Subcutaneous abdominal adipose tissue (tissue), 5 donors: ENCODE measurements at regions not wholly inside any gene's neighbourhood (a gene's known extent, or its start where the extent isn't known, plus 50 kb on each side); places are given as distances from the start of the nearest gene placed in this dataset.

Experiments used
- H3K27ac ChIP-seq: one replicate; pipeline ENCODE4 v1.7.0; 2013; ENCODE audit warnings: low read depth, mild to moderate bottlenecking, inconsistent platforms, low read length, moderate library complexity
- H3K27me3 ChIP-seq, 5 donors: one replicate each; pipeline ENCODE4 v1.7.0; 2013; ENCODE audit warnings: low read length in 5 of 5, inconsistent platforms in 1 of 5; ENCODE audit not compliant: control insufficient read depth in 5 of 5, insufficient read depth in 4 of 5
- H3K36me3 ChIP-seq, 5 donors: one replicate each; pipeline ENCODE4 v1.7.0; 2013; ENCODE audit warnings: low read length in 5 of 5; ENCODE audit not compliant: control insufficient read depth in 5 of 5, insufficient read depth in 5 of 5
- H3K4me1 ChIP-seq, 5 donors: one replicate each; pipeline ENCODE4 v1.7.0; 2013; ENCODE audit warnings: low read length in 5 of 5, mild to moderate bottlenecking in 3 of 5, moderate library complexity in 1 of 5; ENCODE audit not compliant: control insufficient read depth in 5 of 5, insufficient read depth in 5 of 5
- H3K4me3 ChIP-seq, 5 donors: one replicate each; pipeline ENCODE4 v1.7.0; 2013; ENCODE audit warnings: low read length in 5 of 5, low read depth in 1 of 5
- H3K9ac ChIP-seq, 5 donors: one replicate each; pipeline ENCODE4 v1.7.0; 2013; ENCODE audit warnings: low read length in 5 of 5, mild to moderate bottlenecking in 4 of 5, moderate library complexity in 3 of 5
- H3K9me3 ChIP-seq, 5 donors: one replicate each; pipeline ENCODE4 v1.7.0; 2013; ENCODE audit warnings: low read length in 5 of 5; ENCODE audit not compliant: control insufficient read depth in 5 of 5
- donor health status: healthy.
- donor health status: healthy.
- donor health status: healthy.
- donor health status: healthy.
- donor health status: healthy.

DNA sequence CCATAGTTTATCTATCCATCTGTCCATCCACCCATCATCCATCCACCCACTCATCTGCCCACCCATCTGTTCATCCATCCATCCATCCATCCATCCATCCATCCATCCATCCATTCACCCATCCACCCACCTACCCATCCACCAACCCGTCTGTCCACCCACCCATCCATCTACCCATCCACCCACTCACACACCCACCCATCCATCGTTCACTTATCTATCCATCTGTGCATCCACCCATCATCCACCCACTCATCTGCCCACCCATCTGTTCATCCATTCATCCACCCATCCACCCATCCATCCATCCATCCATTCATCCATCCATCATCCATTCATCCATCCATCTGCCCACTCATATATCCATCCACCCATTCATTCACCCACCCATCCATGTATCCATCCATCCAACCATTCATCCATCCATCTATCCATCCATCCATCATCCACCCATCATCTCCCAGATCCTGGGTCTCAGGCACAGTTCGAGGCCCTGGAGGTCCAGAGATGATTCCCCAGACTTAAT, 88.2 kb upstream of the WNT4 start:
- Histone ChIP-seq H3K27me3 (peaks cover 21 to 41% (median 27%) of the 10 kb centered on the region in 5 donors), H3K36me3 (no peaks in the 10 kb centered on the region), H3K27ac (no peak overlapping the region), H3K4me1 (no peaks in the 10 kb centered on the region), H3K9ac (no peak overlapping the region), H3K4me3 (no peak overlapping the region), H3K9me3 (no peaks in the 10 kb centered on the region)

DNA sequence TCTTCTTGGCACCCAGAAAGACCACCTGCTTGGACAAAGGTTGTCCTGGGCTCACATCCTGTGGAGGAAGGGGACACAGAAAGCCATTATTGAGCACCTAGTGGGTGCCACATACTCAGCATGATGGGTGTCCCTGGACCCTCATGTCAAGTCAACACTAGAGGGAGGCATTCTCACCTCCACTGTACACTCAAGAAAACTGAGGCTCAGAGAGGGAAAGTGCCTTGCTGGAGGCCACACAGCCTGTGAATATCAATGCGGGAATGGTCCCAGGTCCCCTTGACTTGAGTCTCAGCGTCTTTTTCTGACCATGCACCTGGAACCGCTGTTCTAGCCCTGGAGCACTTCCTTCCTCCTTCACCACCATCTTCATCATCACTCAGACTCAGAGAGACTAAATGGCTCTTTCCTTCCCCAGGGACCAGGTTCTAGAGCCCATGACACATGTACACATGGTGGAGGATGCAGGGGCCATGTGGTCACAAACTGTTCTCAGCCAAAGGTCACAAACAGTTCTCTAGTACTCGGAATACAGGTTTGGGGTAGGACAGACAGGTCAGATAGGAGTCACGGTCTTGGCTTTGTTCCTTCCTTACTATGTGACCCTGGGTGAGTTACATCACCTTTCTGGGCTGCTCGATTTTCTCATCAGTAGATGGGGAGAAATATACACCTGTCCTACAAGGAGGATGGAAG, 89.2 kb upstream of the WNT4 start:
- Histone ChIP-seq H3K36me3 (no peaks in the 10 kb centered on the region), H3K4me1 (no peaks in the 10 kb centered on the region), H3K27me3 (peaks cover 24 to 44% (median 33%) of the 10 kb centered on the region in 5 donors), H3K27ac (no peak overlapping the region), H3K9ac (no peak overlapping the region), H3K9me3 (no peaks in the 10 kb centered on the region), H3K4me3 (no peak overlapping the region)

DNA sequence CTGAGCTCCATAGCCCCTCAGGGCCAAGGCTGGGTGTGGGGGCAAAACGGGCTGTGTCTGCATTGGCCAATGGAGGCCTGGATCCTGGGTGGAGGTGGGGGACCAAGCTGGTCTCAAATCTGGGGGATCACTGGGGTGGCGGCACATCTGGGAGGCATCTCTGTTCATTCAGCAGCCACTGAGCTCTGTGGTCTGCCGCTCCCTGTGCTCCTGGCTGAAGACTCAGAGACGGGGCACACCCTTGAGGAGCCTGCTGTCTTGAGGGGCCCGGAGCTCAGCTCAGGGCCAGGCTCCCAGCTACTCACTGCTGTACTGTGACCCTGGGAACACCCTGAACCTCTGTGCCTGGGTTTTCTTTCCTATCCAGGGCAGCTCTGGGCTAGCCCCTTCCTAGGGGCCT, 90.3 kb upstream of the WNT4 start:
- no peak overlapping the region for H3K27ac ChIP-seq
- no peaks in the 10 kb centered on the region for H3K9me3 ChIP-seq
- H3K36me3 ChIP-seq, result no peaks in the 10 kb centered on the region
- H3K4me1 ChIP-seq, result no peaks in the 10 kb centered on the region
- H3K9ac ChIP-seq, result no peak overlapping the region
- no peak overlapping the region for H3K4me3 ChIP-seq
- H3K27me3 ChIP-seq, result peaks cover 24 to 44% (median 33%) of the 10 kb centered on the region in 5 donors

DNA sequence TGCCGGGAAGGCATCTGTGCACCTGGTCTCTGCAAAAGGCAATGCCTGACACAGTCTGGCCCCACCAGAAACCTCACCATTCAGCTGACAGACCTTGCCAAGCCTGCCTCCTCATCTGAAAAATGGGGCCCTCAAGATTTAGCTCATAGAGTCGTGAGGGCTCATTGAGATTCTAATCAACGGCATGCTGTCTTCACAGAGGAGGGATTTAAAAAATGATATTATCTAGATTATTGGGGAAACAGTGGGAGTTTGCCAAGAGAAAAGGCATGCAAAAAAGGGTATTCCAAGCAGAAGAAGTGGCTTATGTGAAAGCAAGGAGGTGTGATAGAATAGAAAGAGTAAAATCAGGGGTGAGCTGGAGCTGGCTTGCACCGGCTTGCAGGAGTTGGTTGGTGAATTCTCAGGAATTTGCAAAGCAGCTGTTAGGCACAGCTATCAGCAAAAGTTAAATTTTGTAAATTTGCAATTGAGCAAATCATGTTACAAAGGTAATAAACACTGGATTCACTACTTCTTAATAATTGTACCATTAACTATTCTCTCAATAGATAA, 91.7 kb upstream of the WNT4 start:
- Histone ChIP-seq H3K9me3 (no peaks in the 10 kb centered on the region), H3K9ac (no peak overlapping the region), H3K27me3 (peaks cover 24 to 43% (median 33%) of the 10 kb centered on the region in 5 donors), H3K4me1 (no peaks in the 10 kb centered on the region), H3K4me3 (no peak overlapping the region), H3K27ac (no peak overlapping the region), H3K36me3 (no peaks in the 10 kb centered on the region)

DNA sequence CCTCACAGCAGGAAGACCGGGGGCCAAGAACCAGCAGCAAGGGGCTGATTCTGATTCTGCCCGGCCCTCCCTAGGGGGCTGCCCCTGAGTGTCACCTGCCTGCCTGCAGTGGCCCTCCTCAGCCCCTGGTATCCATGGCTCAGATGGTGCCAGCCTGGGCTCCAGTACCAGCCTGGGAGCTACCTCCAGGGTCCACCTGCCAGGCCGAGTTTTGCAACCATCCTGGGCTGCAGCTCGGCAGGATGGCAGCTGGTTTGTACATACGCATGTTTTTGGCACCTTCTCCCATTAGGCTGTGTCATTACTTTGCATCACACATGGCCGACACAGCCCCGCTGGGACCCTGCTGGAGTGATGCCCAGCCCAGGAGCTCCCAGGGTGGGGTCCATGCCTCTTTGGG, 93.3 kb upstream of the WNT4 start:
- no peak overlapping the region for H3K9ac ChIP-seq
- H3K36me3 ChIP-seq, result no peaks in the 10 kb centered on the region
- H3K27ac ChIP-seq, result no peak overlapping the region
- peaks cover 24 to 38% (median 29%) of the 10 kb centered on the region in 5 donors for H3K27me3 ChIP-seq
- no peaks in the 10 kb centered on the region for H3K4me1 ChIP-seq
- H3K9me3 ChIP-seq, result no peaks in the 10 kb centered on the region
- H3K4me3 ChIP-seq, result no peak overlapping the region

DNA sequence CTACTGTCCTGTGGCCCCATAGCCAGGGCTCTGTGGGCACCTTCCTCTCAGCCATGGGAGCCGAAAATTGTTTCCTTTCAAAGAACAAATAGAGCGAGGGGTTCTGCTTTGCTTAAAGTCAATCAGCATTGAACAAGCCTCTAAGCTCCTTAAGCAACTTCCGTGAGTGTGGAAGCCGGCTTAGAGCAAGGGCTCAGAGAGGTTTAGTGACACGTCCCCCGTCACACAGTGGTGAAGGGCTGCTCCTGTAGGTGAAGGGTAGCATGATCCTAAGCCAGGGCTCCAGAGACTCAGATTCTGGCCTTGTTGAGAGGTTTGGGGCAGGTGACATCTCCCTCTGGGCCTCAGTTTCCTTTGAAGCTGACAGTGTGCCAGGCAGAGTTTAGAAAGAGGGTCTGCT, 94.0 kb upstream of the WNT4 start:
- no peaks in the 10 kb centered on the region for H3K4me1 ChIP-seq
- H3K27me3 ChIP-seq, result peaks cover 20 to 34% (median 29%) of the 10 kb centered on the region in 5 donors
- H3K4me3 ChIP-seq, result no peak overlapping the region
- no peak overlapping the region for H3K9ac ChIP-seq
- no peak overlapping the region for H3K27ac ChIP-seq
- no peaks in the 10 kb centered on the region for H3K36me3 ChIP-seq
- no peaks in the 10 kb centered on the region for H3K9me3 ChIP-seq

DNA sequence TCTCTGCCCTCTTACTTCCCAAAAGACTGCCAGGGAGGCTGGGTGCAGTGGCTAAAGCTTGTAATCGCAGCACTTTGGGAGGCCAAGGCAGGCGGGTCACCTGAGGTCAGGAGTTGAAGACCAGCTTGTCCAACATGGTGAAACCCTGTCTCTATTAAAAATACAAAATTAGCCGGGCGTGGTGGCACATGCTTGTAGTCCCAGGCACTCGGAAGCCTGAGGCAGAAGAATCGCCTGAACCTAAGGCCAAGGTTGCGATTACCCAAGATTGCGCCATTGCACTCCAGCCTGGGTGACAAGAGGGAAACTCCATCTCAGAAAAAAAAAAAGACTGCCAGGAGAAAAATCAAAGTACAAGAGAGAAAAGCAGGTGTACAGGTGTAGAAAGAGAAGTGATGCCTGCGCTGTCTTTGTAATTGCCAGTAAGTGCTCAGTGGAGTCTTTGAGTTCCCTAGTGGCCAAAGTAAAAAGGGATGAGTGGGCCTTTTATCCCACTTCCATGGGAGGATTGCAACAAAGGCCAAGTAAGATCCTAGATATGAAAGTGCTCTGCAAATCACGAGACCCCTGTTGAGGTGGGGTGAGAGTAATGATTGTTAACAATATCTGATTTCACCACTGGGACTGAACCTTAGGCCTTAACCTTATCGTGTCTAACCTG, 94.7 kb upstream of the WNT4 start:
- no peaks in the 10 kb centered on the region for H3K4me1 ChIP-seq
- H3K4me3 ChIP-seq, result no peak overlapping the region
- H3K27ac ChIP-seq, result no peak overlapping the region
- peaks cover 19 to 33% (median 28%) of the 10 kb centered on the region in 5 donors for H3K27me3 ChIP-seq
- H3K9me3 ChIP-seq, result no peaks in the 10 kb centered on the region
- H3K36me3 ChIP-seq, result no peaks in the 10 kb centered on the region
- no peak overlapping the region for H3K9ac ChIP-seq

DNA sequence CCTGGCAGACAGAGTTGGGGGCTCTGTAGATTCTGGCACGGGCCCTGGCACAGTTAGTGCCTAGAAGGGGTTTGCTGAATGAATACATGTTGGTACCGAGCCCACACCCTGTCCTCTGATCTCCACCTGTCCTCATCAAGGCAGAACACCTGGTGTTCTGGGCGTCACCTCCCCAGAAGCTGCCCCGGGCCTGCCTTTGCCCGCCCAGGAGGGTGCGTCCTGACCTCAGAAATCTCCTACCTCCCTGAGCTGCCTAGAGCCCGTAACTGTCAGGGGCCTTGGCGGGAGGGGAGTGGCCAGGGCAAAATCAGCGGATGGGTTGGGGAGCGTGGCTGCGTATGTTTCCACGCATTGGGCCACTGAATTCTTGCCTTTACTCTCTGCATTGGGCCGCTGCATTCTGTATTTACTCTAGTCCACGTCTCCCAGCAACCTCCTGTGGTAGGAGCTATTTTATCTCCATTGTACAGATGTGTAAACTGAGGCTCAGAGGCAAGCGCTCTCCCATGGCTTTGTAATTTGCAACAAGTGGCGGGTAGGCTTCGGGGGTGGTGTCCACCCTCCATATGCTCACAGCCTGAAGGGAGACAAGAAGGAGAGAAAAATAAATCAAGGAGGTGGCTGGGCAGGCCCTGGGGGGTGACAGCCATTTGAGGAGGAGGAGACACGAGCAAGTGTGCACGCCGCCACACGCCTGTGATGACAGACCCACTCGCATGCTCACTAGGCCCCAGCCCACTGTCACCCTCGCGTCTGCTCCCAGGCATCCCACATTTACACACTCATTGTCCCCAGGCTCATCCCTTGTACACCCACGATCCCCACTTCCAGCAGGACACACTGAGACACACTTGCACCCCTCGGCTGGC, 95.7 kb upstream of the WNT4 start:
- H3K27ac ChIP-seq, result no peak overlapping the region
- H3K4me1 ChIP-seq, result no peaks in the 10 kb centered on the region
- H3K27me3 ChIP-seq, result peaks cover 14 to 28% (median 19%) of the 10 kb centered on the region in 5 donors
- no peaks in the 10 kb centered on the region for H3K36me3 ChIP-seq
- H3K9me3 ChIP-seq, result no peaks in the 10 kb centered on the region
- no peak overlapping the region for H3K4me3 ChIP-seq
- H3K9ac ChIP-seq, result no peak overlapping the region

DNA sequence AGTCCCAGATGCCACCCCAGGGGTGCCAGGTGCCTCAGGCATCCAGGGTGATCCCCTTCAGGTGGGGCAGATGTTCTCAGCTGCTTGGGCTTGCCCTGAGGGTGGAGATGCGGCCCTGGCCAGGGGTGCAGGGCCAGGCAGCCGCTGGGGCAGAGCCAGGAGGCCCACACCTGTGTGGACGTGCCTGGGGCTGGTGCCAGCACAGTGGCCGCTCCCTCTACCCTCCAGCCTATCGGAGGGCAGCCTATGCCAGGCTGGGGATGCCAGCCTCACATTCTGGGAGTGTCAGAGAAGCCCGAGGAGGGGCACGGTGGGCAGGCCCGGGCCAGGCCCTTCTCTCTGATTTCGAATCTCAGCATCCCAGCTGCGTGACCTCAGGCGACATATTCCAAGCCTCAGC, 96.5 kb upstream of the WNT4 start:
- Histone ChIP-seq H3K9me3 (no peaks in the 10 kb centered on the region), H3K27me3 (peaks cover 9 to 28% (median 13%) of the 10 kb centered on the region in 5 donors), H3K27ac (no peak overlapping the region), H3K9ac (no peak overlapping the region), H3K4me3 (no peak overlapping the region), H3K36me3 (no peaks in the 10 kb centered on the region), H3K4me1 (no peaks in the 10 kb centered on the region)
